Ovary (tissue), 7 donors: ENCODE measurements at regions not wholly inside any gene's neighbourhood (a gene's known extent, or its start where the extent isn't known, plus 50 kb on each side); places are given as distances from the start of the nearest gene placed in this dataset.

Experiments
- DNase-seq, 5 donors: peaks; one replicate each; pipeline ENCODE4 v3.0.0-alpha.2; 2019 to 2020
- H3K27ac ChIP-seq, 2 donors: fragments of 200-600 bp; one replicate each; pipeline versions ENCODE4 v1.5.1 to v1.8.0; 2019 to 2022
- H3K27me3 ChIP-seq: fragments of 200-600 bp; one replicate; pipeline ENCODE4 v1.8.0; 2022
- H3K36me3 ChIP-seq: fragments of 200-600 bp; sonication (generic); one replicate; pipeline ENCODE4 v1.5.1; 2019
- H3K4me1 ChIP-seq: one replicate; pipeline ENCODE4 v1.8.1; 2013; ENCODE audit warnings: mild to moderate bottlenecking, moderate library complexity; ENCODE audit not compliant: insufficient read depth
- H3K4me3 ChIP-seq: fragments of 200-600 bp; sonication (generic); one replicate; pipeline ENCODE4 v1.5.1; 2017
- H3K9me3 ChIP-seq, 2 donors: fragments of 200-600 bp in 1 of 2; sonication (generic) in 1 of 2; one replicate each; pipeline versions ENCODE4 v1.5.1 to v1.8.1; 2013 to 2019; ENCODE audit warnings: mild to moderate bottlenecking in 1 of 2, moderate library complexity in 1 of 2
- EP300 ChIP-seq: sonication (generic); formaldehyde crosslinking; IDR thresholded peaks from one replicate; pipeline ENCODE4 v1.6.1; 2017; ENCODE audit warnings: antibody characterized with exemption
- POLR2A ChIP-seq: fragments of 450-650 bp; IDR thresholded peaks from one replicate; pipeline ENCODE4 v1.6.1; 2017; ENCODE audit warnings: antibody characterized with exemption, mild to moderate bottlenecking, moderate library complexity
- WGBS, 3 donors: extraction: QIAGEN DNeasy Blood & Tissue Kit in 1 of 3; methylation state at CpG; one replicate each; pipeline versions ENCODE4 v1.1.5 to v1.1.7; 2013 to 2017; 5-methylcytosine and 5-hydroxymethylcytosine counted together
- intact Hi-C, 4 donors: fragments of 100-400 bp; cut with DNase I; formaldehyde crosslinking; loops; one replicate each; pipeline versions ENCODE4 v1.11.0 to v1.15.1; 2022 to 2023
- TF ChIP-seq, protein P1 (sequence below), 3 donors: fragments of 450-650 bp in 2 of 3; fragments of 200-600 bp in 1 of 3; IDR thresholded peaks; one replicate each; pipeline versions ENCODE4 v1.5.1 to v1.8.0; 2016 to 2022; ENCODE audit warnings: antibody characterized with exemption in 3 of 3, mild to moderate bottlenecking in 1 of 3
- donor health status: DM: no; HTN: no; CAD: no; lungs with moderate emphysema.
- donor health status: DM: no; HTN: no; CAD: no.
- donor health status: Bipolar disorder and iron deficiency.
- donor health status: DM: no; HTN: no; CAD: no.
- donor health status: DM: yes; HTN: yes; CAD: no.

DNA sequence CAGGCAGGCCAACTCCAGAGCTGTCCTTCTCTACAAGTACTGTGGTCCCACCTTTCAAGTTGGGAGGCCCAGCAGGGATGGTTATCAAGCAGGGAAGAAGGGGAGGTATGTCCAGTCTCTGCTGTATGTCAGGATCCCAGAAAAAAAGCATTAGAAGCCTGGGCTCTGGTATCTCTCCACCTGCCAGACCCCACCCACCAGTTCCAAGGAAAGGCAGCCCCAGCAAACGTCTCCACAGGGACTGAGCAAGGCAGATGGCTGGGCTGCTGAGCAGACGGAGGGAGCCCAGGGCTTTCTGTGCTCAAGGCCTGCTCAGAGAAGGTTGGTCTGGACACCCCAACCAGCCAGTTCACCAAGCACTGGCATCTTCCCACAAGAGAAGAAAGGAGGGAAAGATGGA is 287.8 kb downstream of the XXYLT1 start:
- Histone ChIP-seq H3K4me1 (peaks cover 3% of the 10 kb centered on the region), H3K27ac (no peak overlapping the region), H3K4me3 (no peak overlapping the region), H3K36me3 (no peaks in the 10 kb centered on the region), H3K9me3 (no peaks in the 10 kb centered on the region), H3K27me3 (no peaks in the 10 kb centered on the region)
- no peak for DNase-seq
- WGBS, 3 donors = 76 to 85% (median 80%) methylated on average over 2 of the region's 2 CpGs
- intact Hi-C loops = no loop called here
- no peak for TF ChIP-seq EP300
- no peak for TF ChIP-seq POLR2A

DNA sequence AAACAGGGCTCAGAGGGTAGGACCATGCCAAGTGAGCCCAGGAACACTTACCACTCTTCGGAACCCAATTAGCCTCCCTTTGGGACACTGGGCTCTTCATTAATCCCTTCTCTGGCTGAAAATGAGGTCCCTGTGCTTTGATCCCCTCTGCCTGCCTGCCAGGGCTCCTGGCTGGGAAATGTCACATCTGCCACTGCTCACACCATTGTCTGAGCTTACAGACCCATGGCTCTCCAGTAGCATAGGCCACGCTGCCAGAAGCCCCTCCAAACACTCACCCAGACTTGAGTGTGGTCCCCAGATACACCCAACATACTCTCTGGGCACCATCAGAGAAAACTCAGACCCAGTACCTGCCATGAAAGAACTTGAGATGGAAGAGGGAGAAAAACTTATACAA is 287.3 kb downstream of the XXYLT1 start:
- no peak for DNase-seq
- no peaks in the 10 kb centered on the region for H3K36me3 ChIP-seq
- H3K27me3 ChIP-seq = no peaks in the 10 kb centered on the region
- H3K4me1 ChIP-seq = peaks cover 3% of the 10 kb centered on the region
- H3K9me3 ChIP-seq = no peaks in the 10 kb centered on the region
- H3K4me3 ChIP-seq = no peak overlapping the region
- 88 to 92% (median 91%) methylated on average over 2 of the region's 2 CpGs for WGBS, 3 donors
- intact Hi-C loops = no loop called here
- no peak overlapping the region for H3K27ac ChIP-seq
- no peak for TF ChIP-seq POLR2A
- TF ChIP-seq EP300 = no peak
- TF ChIP-seq, protein P1, sequence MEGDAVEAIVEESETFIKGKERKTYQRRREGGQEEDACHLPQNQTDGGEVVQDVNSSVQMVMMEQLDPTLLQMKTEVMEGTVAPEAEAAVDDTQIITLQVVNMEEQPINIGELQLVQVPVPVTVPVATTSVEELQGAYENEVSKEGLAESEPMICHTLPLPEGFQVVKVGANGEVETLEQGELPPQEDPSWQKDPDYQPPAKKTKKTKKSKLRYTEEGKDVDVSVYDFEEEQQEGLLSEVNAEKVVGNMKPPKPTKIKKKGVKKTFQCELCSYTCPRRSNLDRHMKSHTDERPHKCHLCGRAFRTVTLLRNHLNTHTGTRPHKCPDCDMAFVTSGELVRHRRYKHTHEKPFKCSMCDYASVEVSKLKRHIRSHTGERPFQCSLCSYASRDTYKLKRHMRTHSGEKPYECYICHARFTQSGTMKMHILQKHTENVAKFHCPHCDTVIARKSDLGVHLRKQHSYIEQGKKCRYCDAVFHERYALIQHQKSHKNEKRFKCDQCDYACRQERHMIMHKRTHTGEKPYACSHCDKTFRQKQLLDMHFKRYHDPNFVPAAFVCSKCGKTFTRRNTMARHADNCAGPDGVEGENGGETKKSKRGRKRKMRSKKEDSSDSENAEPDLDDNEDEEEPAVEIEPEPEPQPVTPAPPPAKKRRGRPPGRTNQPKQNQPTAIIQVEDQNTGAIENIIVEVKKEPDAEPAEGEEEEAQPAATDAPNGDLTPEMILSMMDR (IDR thresholded peaks at IDR 0.05) = no peak

DNA sequence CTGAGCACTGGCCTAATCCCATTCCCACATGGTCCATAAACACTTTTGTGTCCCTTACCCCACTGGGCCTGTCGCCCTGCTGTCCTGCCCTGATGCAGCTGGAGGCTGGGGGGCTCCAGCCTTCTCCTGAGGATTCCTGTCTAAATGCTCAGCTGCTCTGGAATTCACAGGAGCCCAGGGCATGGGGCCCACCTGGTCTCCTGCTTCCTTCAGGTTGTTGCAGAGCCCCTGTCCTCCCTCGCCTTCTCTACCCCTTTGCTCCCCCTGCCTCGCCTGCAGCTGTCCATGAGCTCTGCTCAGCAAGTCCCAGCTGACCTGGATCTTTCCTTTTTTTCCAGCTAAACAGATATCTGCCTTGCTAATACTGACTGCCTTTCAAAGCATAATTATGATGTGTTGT is 286.9 kb downstream of the XXYLT1 start:
- intact Hi-C loops = no loop called here
- no peaks in the 10 kb centered on the region for H3K27me3 ChIP-seq
- 96 to 100% (median 96%) methylated on average over 3 of the region's 3 CpGs for WGBS, 3 donors

DNA sequence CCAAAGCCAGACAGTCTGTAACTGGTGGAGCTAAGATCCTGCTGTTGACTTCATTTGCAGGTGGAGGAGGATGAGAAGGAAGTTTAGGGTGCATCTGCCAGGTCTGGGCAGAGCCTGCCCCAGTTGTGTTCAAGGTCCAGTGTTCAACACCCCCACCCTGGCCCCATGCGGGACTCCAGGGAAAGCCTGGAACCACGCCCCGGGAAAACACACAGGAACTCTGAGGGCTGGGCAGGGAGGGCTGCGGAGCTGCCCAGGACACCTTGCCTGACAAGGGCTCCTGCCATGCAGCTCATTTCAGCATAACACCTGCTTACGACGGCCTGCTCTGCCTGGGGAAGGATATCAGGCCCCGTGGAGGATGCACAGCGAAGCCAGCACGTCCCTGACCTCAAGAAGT is 286.3 kb downstream of the XXYLT1 start:
- TF ChIP-seq, protein P1 (IDR thresholded peaks at IDR 0.05) = no peak
- no peak for TF ChIP-seq EP300
- TF ChIP-seq POLR2A = no peak
- no peaks in the 10 kb centered on the region for H3K36me3 ChIP-seq
- 33 to 54% (median 38%) methylated on average over 8 to 9 of the region's 9 CpGs for WGBS, 3 donors
- H3K4me1 ChIP-seq = peaks cover 3% of the 10 kb centered on the region
- intact Hi-C loops = no loop called here
- DNase-seq = no peak
- H3K27ac ChIP-seq = no peak overlapping the region
- H3K27me3 ChIP-seq = no peaks in the 10 kb centered on the region
- H3K4me3 ChIP-seq = no peak overlapping the region
- H3K9me3 ChIP-seq = no peaks in the 10 kb centered on the region

More for the DNA sequence above, 286.9 kb downstream of the XXYLT1 start:
- no peaks in the 10 kb centered on the region for H3K36me3 ChIP-seq
- peaks cover 3% of the 10 kb centered on the region for H3K4me1 ChIP-seq
- H3K9me3 ChIP-seq = no peaks in the 10 kb centered on the region
- no peak for TF ChIP-seq EP300
- no peak for TF ChIP-seq POLR2A
- TF ChIP-seq, protein P1 (IDR thresholded peaks at IDR 0.05) = no peak
- DNase-seq = no peak
- no peak overlapping the region for H3K4me3 ChIP-seq
- H3K27ac ChIP-seq = no peak overlapping the region

DNA sequence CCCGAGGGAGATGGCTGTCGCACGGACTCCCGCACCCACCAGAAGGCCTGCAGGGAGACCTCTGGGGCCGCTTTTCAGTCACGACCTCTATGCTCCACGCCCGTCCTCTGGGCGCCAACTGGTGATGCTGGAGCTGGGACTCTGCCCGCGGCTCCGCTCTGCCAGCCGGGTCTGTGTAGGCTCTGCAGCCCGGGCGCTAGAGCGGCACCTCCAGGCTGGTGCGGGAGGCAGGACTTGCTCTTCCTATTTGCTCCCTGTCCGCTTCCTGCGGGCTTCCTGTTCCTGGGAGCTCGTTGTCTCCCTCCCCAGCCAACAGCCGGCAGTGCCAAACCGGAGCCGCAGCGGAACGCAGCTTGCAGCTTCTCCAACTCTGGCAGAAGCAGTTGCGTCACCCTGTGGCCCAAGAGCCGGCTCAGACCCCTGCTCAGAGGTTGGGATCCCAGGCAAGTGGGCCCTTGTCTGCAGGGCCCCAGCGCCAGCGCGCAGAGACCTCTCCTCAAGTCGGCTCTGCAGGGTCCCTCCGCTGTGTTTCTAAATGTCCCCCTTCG is 285.9 kb downstream of the XXYLT1 start:
- peak; percentile 42 to 80 (median 67) for DNase-seq
- no peak overlapping the region for H3K4me3 ChIP-seq
- TF ChIP-seq POLR2A = no peak
- TF ChIP-seq, protein P1 (IDR thresholded peaks at IDR 0.05) = no peak
- TF ChIP-seq EP300 = no peak
- no peaks in the 10 kb centered on the region for H3K9me3 ChIP-seq
- H3K36me3 ChIP-seq = no peaks in the 10 kb centered on the region
- intact Hi-C loops = no loop called here
- 8 to 37% (median 24%) methylated on average over 22 to 33 of the region's 33 CpGs for WGBS, 3 donors
- H3K4me1 ChIP-seq = peaks cover 3% of the 10 kb centered on the region
- H3K27ac ChIP-seq = no peak overlapping the region
- H3K27me3 ChIP-seq = no peaks in the 10 kb centered on the region
